ENCODE measurements at regions not wholly inside any gene's neighbourhood (a gene's known extent, or its start where the extent isn't known, plus 50 kb on each side); places are given as distances from the start of the nearest gene placed in this dataset.
"Not testable (repeated sequence)": the region's sequence is repeated elsewhere in the genome, so short reads cannot be mapped to it uniquely, and the experiment has no call there.

- Histone ChIP-seq H3K4me3 (ENCODE audit: low read depth, low read length) (no peak overlapping the region), H3K27me3 (ENCODE audit: control insufficient read depth, insufficient read depth, low read length) (no peaks in the 10 kb centered on the region), H3K36me3 (ENCODE audit: control insufficient read depth, insufficient read depth, low read length) (no peaks in the 10 kb centered on the region)
- FAIRE-seq (no peak), DNase-seq (ENCODE audit: low read depth) (no peak)
- no peak for TF ChIP-seq CTCF (IDR thresholded peaks at IDR 0.05; ENCODE audit: insufficient read depth, low read length, severe bottlenecking)
These were observed 752.5 kb upstream of the PCDH10 start for GRCh38 chr4:132396636-132397035.

DNA sequence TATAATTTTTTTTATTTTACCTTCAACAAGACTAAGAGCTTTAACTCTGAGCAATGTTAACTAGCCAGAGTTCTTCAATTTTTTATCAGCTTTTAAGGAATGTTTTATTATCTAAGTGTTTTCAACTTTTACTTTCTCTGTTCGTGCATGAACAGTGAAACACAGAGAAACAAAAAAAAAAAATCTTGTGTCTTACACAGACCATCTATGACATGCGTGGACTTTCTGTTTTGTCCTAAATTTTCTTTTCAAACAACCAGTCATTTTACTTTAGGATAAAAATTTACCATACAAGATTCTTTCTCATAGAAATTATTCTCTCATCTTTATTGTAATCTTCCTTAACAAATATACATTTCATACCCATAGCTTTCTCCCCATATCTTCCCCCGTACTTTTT, 731.9 kb upstream of the PCDH10 start:
- FAIRE-seq (no peak), DNase-seq (ENCODE audit: low read depth) (no peak)
- TF ChIP-seq CTCF (IDR thresholded peaks at IDR 0.05; ENCODE audit: insufficient read depth, low read length, severe bottlenecking): no peak

DNA sequence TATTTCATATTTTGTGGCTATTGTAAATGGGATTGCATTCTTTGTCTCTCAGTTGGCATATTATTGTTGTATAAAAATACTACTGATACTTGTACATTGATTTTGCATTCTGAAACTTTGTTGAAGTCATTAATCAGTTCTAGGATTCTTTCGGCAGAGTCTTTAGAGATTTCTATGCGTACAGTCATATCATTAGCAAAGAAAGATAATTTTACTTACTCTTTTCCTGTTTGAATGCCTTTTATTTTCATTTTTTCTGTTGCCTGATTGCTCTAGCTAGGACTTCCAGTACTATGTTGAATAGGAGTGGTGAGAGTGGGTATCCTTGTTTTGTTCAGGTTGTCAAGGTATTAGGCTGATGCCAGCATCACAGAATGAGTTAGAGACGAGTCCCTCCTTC, 722.0 kb upstream of the PCDH10 start:
- no peak for DNase-seq (ENCODE audit: low read depth)
- TF ChIP-seq CTCF (IDR thresholded peaks at IDR 0.05; ENCODE audit: insufficient read depth, low read length, severe bottlenecking): no peak
- H3K27me3 ChIP-seq (ENCODE audit: control insufficient read depth, insufficient read depth, low read length): no peaks in the 10 kb centered on the region
- no peak overlapping the region for H3K4me3 ChIP-seq (ENCODE audit: low read depth, low read length)
- H3K36me3 ChIP-seq (ENCODE audit: control insufficient read depth, insufficient read depth, low read length): no peaks in the 10 kb centered on the region
- FAIRE-seq: no peak

More for the DNA sequence above, 731.9 kb upstream of the PCDH10 start:
- no peaks in the 10 kb centered on the region for H3K36me3 ChIP-seq (ENCODE audit: control insufficient read depth, insufficient read depth, low read length)
- no peak overlapping the region for H3K4me3 ChIP-seq (ENCODE audit: low read depth, low read length)
- H3K27me3 ChIP-seq (ENCODE audit: control insufficient read depth, insufficient read depth, low read length): no peaks in the 10 kb centered on the region

GRCh38 chr4:132437117-132437516, 712.0 kb upstream of the PCDH10 start:
- DNase-seq (ENCODE audit: low read depth) (no peak), FAIRE-seq (no peak)
- H3K27me3 ChIP-seq (ENCODE audit: control insufficient read depth, insufficient read depth, low read length): no peaks in the 10 kb centered on the region
- no peaks in the 10 kb centered on the region for H3K36me3 ChIP-seq (ENCODE audit: control insufficient read depth, insufficient read depth, low read length)
- TF ChIP-seq CTCF (IDR thresholded peaks at IDR 0.05; ENCODE audit: insufficient read depth, low read length, severe bottlenecking): no peak
- H3K4me3 ChIP-seq (ENCODE audit: low read depth, low read length): no peak overlapping the region

GRCh38 chr4:132445386-132445785, 703.7 kb upstream of the PCDH10 start:
- no peak for TF ChIP-seq CTCF (IDR thresholded peaks at IDR 0.05; ENCODE audit: insufficient read depth, low read length, severe bottlenecking)
- DNase-seq (ENCODE audit: low read depth) (no peak), FAIRE-seq (peak; percentile 86)
- no peaks in the 10 kb centered on the region for H3K27me3 ChIP-seq (ENCODE audit: control insufficient read depth, insufficient read depth, low read length)
- no peaks in the 10 kb centered on the region for H3K36me3 ChIP-seq (ENCODE audit: control insufficient read depth, insufficient read depth, low read length)
- no peak overlapping the region for H3K4me3 ChIP-seq (ENCODE audit: low read depth, low read length)

GRCh38 chr4:132457987-132458386, 691.1 kb upstream of the PCDH10 start:
- FAIRE-seq; H3K4me3 ChIP-seq (ENCODE audit: low read depth, low read length); H3K36me3 ChIP-seq (ENCODE audit: control insufficient read depth, insufficient read depth, low read length); H3K27me3 ChIP-seq (ENCODE audit: control insufficient read depth, insufficient read depth, low read length); DNase-seq (ENCODE audit: low read depth): not testable (repeated sequence)
